Activated CD4-positive, alpha-beta T cell treated with anti-CD3 and anti-CD28 coated beads for 48 hours (primary cell): ENCODE measurements at regions not wholly inside any gene's neighbourhood (a gene's known extent, or its start where the extent isn't known, plus 50 kb on each side); places are given as distances from the start of the nearest gene placed in this dataset.
"Not testable (repeated sequence)": the region's sequence is repeated elsewhere in the genome, so short reads cannot be mapped to it uniquely, and the experiment has no call there.

Experiments used
- DNase-seq: peaks from one replicate; pipeline ENCODE4 v3.0.0-alpha.2; 2020

- DNase-seq = no peak
Measured at GRCh38 chr7:24140001-24140400, 144.0 kb upstream of the NPY start.

- DNase-seq = no peak
Measured at GRCh38 chr7:24141874-24142509, 142.0 kb upstream of the NPY start.

GRCh38 chr7:24143547-24143946 is 140.4 kb upstream of the NPY start:
- no peak for DNase-seq

- DNase-seq = no peak
Measured at GRCh38 chr7:24151944-24152343, 132.0 kb upstream of the NPY start.

GRCh38 chr7:24152356-24152755 is 131.6 kb upstream of the NPY start:
- DNase-seq = no peak

- DNase-seq = no peak
Measured at GRCh38 chr7:24152877-24153472, 131.0 kb upstream of the NPY start.

GRCh38 chr7:24157666-24158065 is 126.3 kb upstream of the NPY start:
- no peak for DNase-seq

- no peak for DNase-seq
Measured at GRCh38 chr7:24158975-24159374, 125.0 kb upstream of the NPY start.

- no peak for DNase-seq
Measured at GRCh38 chr7:24164401-24164800, 119.6 kb upstream of the NPY start.

GRCh38 chr7:24169077-24169624 is 114.8 kb upstream of the NPY start:
- DNase-seq = no peak

- not testable (repeated sequence) for DNase-seq
Measured at GRCh38 chr7:24171951-24172350, 112.0 kb upstream of the NPY start.

- DNase-seq = no peak
Measured at GRCh38 chr7:24172856-24173255, 111.1 kb upstream of the NPY start.

GRCh38 chr7:24175603-24176002 is 108.4 kb upstream of the NPY start:
- no peak for DNase-seq

- DNase-seq = no peak
Measured at GRCh38 chr7:24178811-24179570, 105.0 kb upstream of the NPY start.

- DNase-seq = no peak
Measured at GRCh38 chr7:24191362-24191761, 92.6 kb upstream of the NPY start.

- no peak for DNase-seq
Measured at GRCh38 chr7:24192053-24192452, 91.9 kb upstream of the NPY start.

- DNase-seq = no peak
Measured at GRCh38 chr7:24192691-24193090, 91.3 kb upstream of the NPY start.

- no peak for DNase-seq
Measured at GRCh38 chr7:24197852-24198251, 86.1 kb upstream of the NPY start.

- no peak for DNase-seq
Measured at GRCh38 chr7:24199978-24200377, 84.0 kb upstream of the NPY start.

GRCh38 chr7:24200407-24200966 is 83.5 kb upstream of the NPY start:
- no peak for DNase-seq

- DNase-seq = no peak
Measured at GRCh38 chr7:24201226-24201625, 82.8 kb upstream of the NPY start.

GRCh38 chr7:24212073-24212472 is 71.9 kb upstream of the NPY start:
- no peak for DNase-seq

GRCh38 chr7:24213311-24213710 is 70.7 kb upstream of the NPY start:
- no peak for DNase-seq

GRCh38 chr7:24214670-24215069 is 69.3 kb upstream of the NPY start:
- DNase-seq = no peak
